GM12878 (cell line): ENCODE measurements at regions not wholly inside any gene's neighbourhood (a gene's known extent, or its start where the extent isn't known, plus 50 kb on each side); places are given as distances from the start of the nearest gene placed in this dataset.

ENCODE experiments used
- ATAC-seq: fragments of 200-7000 bp; cut with Tn5 transposase; 3 replicates; pipeline ENCODE4 v1.9.1; 2020; ENCODE audit warnings: mild to moderate bottlenecking, moderate library complexity
- BruUV-seq: library from RNA; stranded (reverse); fragments of 400-500 nt; replicated peaks from 2 replicates; lab custom pipeline; 2021; lab: Mats Ljungman, UMichigan
- CTCF ChIA-PET: fragments of 300-600 bp; sonication (Branson Sonifier 250); formaldehyde crosslinking; extraction: SDS; loops from one replicate; lab custom pipeline; 2021; ENCODE audit warnings: inconsistent platforms; lab: Yijun Ruan, JAX
- POLR2A ChIA-PET: fragments of 350-600 bp; formaldehyde crosslinking; extraction: SDS; loops from one replicate; lab custom pipeline; 2021; ENCODE audit warnings: inconsistent platforms; lab: Charles Lee
- RAD21 ChIA-PET: fragments of 300-600 bp; sonication (Branson Sonifier 250); formaldehyde crosslinking; loops from one replicate; lab custom pipeline; 2023; ENCODE audit warnings: antibody characterized with exemption; ENCODE audit not compliant: unreplicated experiment; lab: Charles Lee
- SMC1A ChIA-PET: fragments of 300-600 bp; sonication (Branson Sonifier 250); formaldehyde crosslinking; loops from one replicate; lab custom pipeline; 2023; ENCODE audit not compliant: unreplicated experiment, uncharacterized antibody; lab: Charles Lee
- DNase-seq: peaks from one replicate; pipeline ENCODE4 v3.0.0-alpha.2; 2011; ENCODE audit warnings: low read depth, low spot score
- FAIRE-seq: peaks from 3 replicates; lab custom pipeline; 2011; peaks lifted over from hg19 to GRCh38; lab: Jason Lieb, UNC
- H2AFZ ChIP-seq: 2 replicates; pipeline ENCODE4 v1.6.0; 2011; ENCODE audit warnings: low read depth, low read length, control low read depth; ENCODE audit not compliant: control insufficient read depth
- H3K27ac ChIP-seq: 2 replicates; pipeline ENCODE4 v1.5.1; 2011; ENCODE audit warnings: control low read depth; ENCODE audit not compliant: control insufficient read depth, insufficient read depth
- H3K27me3 ChIP-seq, 2 experiments: replicated peaks in 1 of 2; 2 replicates each; pipeline versions ENCODE4 v1.6.0 to v1.6.1; 2011; ENCODE audit warnings: low read length in 1 of 2; ENCODE audit not compliant: control insufficient read depth in 2 of 2, insufficient read depth in 2 of 2
- H3K36me3 ChIP-seq, 2 experiments: 2 replicates each; pipeline ENCODE4 v1.5.1; 2011; ENCODE audit warnings: low read length in 1 of 2; ENCODE audit not compliant: control insufficient read depth in 2 of 2, insufficient read depth in 2 of 2
- H3K4me1 ChIP-seq: 2 replicates; pipeline ENCODE4 v1.6.1; 2011; ENCODE audit warnings: mild to moderate bottlenecking, low read length, moderate library complexity, mixed read lengths; ENCODE audit not compliant: control insufficient read depth, insufficient read depth
- H3K4me2 ChIP-seq: 2 replicates; pipeline ENCODE4 v1.6.0; 2011; ENCODE audit warnings: control low read depth; ENCODE audit not compliant: control insufficient read depth, insufficient read depth
- H3K4me3 ChIP-seq: fragments of 200-600 bp; sonication (generic); 2 replicates; pipeline ENCODE4 v1.5.1; 2016
- H3K79me2 ChIP-seq: 2 replicates; pipeline ENCODE4 v1.6.0; 2011; ENCODE audit warnings: low read length; ENCODE audit not compliant: control insufficient read depth, insufficient read depth
- H3K9ac ChIP-seq: 2 replicates; pipeline ENCODE4 v1.8.0; 2011; ENCODE audit warnings: low read length, control low read depth, mixed read lengths; ENCODE audit not compliant: control insufficient read depth, insufficient read depth
- H3K9me3 ChIP-seq: replicated peaks from 3 replicates; pipeline ENCODE4 v1.5.1; 2011; ENCODE audit warnings: mild to moderate bottlenecking, low read length; ENCODE audit not compliant: control insufficient read depth, insufficient read depth
- H4K20me1 ChIP-seq: 2 replicates; pipeline ENCODE4 v1.6.0; 2011; ENCODE audit not compliant: control insufficient read depth, insufficient read depth
- BHLHE40 ChIP-seq, 2 experiments: fragments of 450-650 bp in 1 of 2; IDR thresholded peaks; 2 replicates each; pipeline ENCODE4 v1.6.1; 2011 to 2017; ENCODE audit warnings: low read depth in 2 of 2, borderline replicate concordance in 1 of 2, improper control_type of control experiment in 1 of 2, low read length in 1 of 2, mild to moderate bottlenecking in 1 of 2
- JUNB ChIP-seq: IDR thresholded peaks from 2 replicates; pipeline ENCODE4 v1.6.1; 2016; ENCODE audit warnings: antibody characterized with exemption, mild to moderate bottlenecking
- LARP7 ChIP-seq: fragments of 450-650 bp; IDR thresholded peaks from 2 replicates; pipeline ENCODE4 v1.6.1; 2017; ENCODE audit warnings: mild to moderate bottlenecking
- MTA2 ChIP-seq: fragments of 450-650 bp; IDR thresholded peaks from 2 replicates; pipeline ENCODE4 v1.6.1; 2016; ENCODE audit warnings: low read depth, mild to moderate bottlenecking, moderate library complexity
- MXI1 ChIP-seq: fragments of 150-350 bp; IDR thresholded peaks from 2 replicates; pipeline ENCODE4 v1.6.1; 2011; ENCODE audit warnings: low read depth, mild to moderate bottlenecking, inconsistent platforms, low read length, improper control_type of control experiment
- MYC ChIP-seq: IDR thresholded peaks from 2 replicates; pipeline ENCODE4 v1.6.1; 2011; ENCODE audit warnings: mild to moderate bottlenecking, low read length, moderate library complexity, inconsistent platforms; ENCODE audit not compliant: insufficient read depth, insufficient replicate concordance, insufficient read length, severe bottlenecking
- POLR2AphosphoS5 ChIP-seq: IDR thresholded peaks from 2 replicates; pipeline ENCODE4 v1.6.1; 2011; ENCODE audit warnings: mild to moderate bottlenecking, low read length, inconsistent platforms
- RBBP5 ChIP-seq: fragments of 200-600 bp; sonication (generic); conservative IDR thresholded peaks from 2 replicates; pipeline ENCODE4 v1.6.1; 2016
- SMARCA5 ChIP-seq: fragments of 450-650 bp; IDR thresholded peaks from 2 replicates; pipeline ENCODE4 v1.6.1; 2017; ENCODE audit warnings: mild to moderate bottlenecking
- SMC3 ChIP-seq: IDR thresholded peaks from 2 replicates; pipeline ENCODE4 v1.6.1; 2011; ENCODE audit warnings: low read length, improper control_type of control experiment, borderline replicate concordance
- SPI1 ChIP-seq: IDR thresholded peaks from 2 replicates; pipeline ENCODE4 v1.6.1; 2011; ENCODE audit warnings: low read depth, mild to moderate bottlenecking, low read length, moderate library complexity, borderline replicate concordance; ENCODE audit not compliant: insufficient read depth
- SRF ChIP-seq, 2 experiments: IDR thresholded peaks; 2 replicates each; pipeline ENCODE4 v1.6.1; 2011; ENCODE audit warnings: low read depth in 2 of 2, low read length in 2 of 2, mild to moderate bottlenecking in 1 of 2, moderate library complexity in 1 of 2
- TAF1 ChIP-seq: IDR thresholded peaks from 2 replicates; pipeline ENCODE4 v1.6.1; 2011; ENCODE audit warnings: mild to moderate bottlenecking, low read depth, low read length, borderline replicate concordance
- ZBED1 ChIP-seq: IDR thresholded peaks from 2 replicates; pipeline ENCODE4 v1.6.1; 2016; ENCODE audit warnings: borderline replicate concordance
- ZNF384 ChIP-seq: IDR thresholded peaks from 2 replicates; pipeline ENCODE4 v1.6.1; 2012; ENCODE audit warnings: low read depth, mild to moderate bottlenecking, low read length, improper control_type of control experiment, borderline replicate concordance
- WGBS: methylation state at CpG from one replicate; pipeline ENCODE4 v1.1.6; 2016; ENCODE audit warnings: low lambda C conversion rate; ENCODE audit not compliant: insufficient replicate concordance, insufficient coverage; ENCODE audit errors: missing lambda C conversion rate; 5-methylcytosine and 5-hydroxymethylcytosine counted together
- in situ Hi-C: fragments of 300-500 bp; cut with MboI; formaldehyde crosslinking; loops from 9 replicates; pipeline ENCODE4 v1.14.3; 2018; ENCODE audit warnings: mixed read lengths
- intact Hi-C: fragments of 100-400 bp; cut with micrococcal nuclease; formaldehyde crosslinking; loops from one replicate; pipeline ENCODE4 v1.14.2; 2022; ENCODE audit not compliant: unreplicated experiment
- TF ChIP-seq, protein P1 (sequence below): IDR thresholded peaks from 2 replicates; pipeline ENCODE4 v1.6.1; 2012; ENCODE audit warnings: low read depth, low read length, improper control_type of control experiment
- TF ChIP-seq, protein P2 (sequence below): IDR thresholded peaks from 2 replicates; pipeline ENCODE4 v1.6.1; 2012; ENCODE audit warnings: low read depth, low read length, improper control_type of control experiment
- TF ChIP-seq, protein P3 (sequence below): IDR thresholded peaks from 2 replicates; pipeline ENCODE4 v1.6.1; 2011; ENCODE audit warnings: low read depth, mild to moderate bottlenecking, low read length, moderate library complexity, borderline replicate concordance; ENCODE audit errors: extremely low read depth

DNA sequence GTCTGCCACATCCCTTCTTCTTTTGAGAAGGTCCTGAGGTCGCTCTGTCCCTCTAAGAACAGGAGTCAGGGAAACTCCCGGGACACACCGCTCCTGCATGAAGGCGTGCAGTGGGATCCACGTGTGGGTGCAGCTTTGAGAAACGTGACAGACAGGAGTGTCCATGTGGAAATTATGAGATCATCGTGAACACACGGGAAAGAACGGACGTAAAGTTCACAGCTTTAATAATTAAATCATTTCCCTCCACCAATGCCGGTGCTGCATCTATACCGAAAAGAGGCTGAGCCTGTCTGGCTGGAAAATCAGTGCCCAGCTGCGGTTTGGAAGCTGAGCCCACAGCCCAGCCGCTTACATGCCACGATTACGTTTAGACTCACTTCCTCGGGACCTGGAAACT, 372.4 kb upstream of the SALL3 start:
- WGBS = 63% methylated on average over 17 of the region's 17 CpGs
- H3K9ac ChIP-seq = no peak overlapping the region
- BruUV-seq = no TSS peak
- ChIA-PET SMC1A (no interaction called here), CTCF (no interaction called here), POLR2A (no interaction called here), RAD21 (no interaction called here)
- intact Hi-C loops = no loop called here
- no peak for DNase-seq
- ATAC-seq = no peak
- no peaks in the 10 kb centered on the region; the same call in 1 of the 3 replicates for H3K9me3 ChIP-seq
- FAIRE-seq = no peak
- H2AFZ ChIP-seq = no peak overlapping the region
- no peak overlapping the region for H3K4me2 ChIP-seq
- H4K20me1 ChIP-seq = no peaks in the 10 kb centered on the region
- H3K4me1 ChIP-seq = no peaks in the 10 kb centered on the region
- H3K79me2 ChIP-seq = no peaks in the 10 kb centered on the region
- no peak overlapping the region for H3K4me3 ChIP-seq
- H3K27ac ChIP-seq = no peak overlapping the region
- in situ Hi-C loops = no loop called here
- no peaks in the 10 kb centered on the region for H3K27me3 ChIP-seq
- no peak for TF ChIP-seq RBBP5
- no peaks in the 10 kb centered on the region for H3K36me3 ChIP-seq

DNA sequence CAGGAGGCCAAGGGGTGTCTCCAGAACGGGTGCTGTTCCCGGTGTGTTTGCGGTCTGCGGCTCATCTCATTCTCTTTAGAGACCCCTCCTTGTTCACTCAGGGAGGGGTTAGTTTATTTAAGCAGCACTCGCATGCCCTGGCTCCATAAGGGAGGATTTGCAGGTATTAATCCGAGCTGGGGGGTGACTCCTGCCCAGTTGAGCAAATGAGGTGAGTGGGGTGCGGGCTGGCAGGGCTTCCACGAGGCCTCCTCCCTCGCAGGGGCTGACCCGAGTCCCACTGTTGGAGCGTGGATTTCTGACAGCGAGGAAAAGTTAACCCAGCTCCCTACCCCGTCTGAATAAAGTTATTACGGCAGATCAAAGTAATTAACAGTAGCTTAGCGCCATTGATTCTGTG, 371.8 kb upstream of the SALL3 start:
- in situ Hi-C loops = no loop called here
- no TSS peak for BruUV-seq
- TF ChIP-seq JUNB (no peak), SPI1 (no peak), TAF1 (no peak), SRF (IDR thresholded peaks at IDR 0.05; ENCODE audit: low read depth in 2 of 2, low read length in 2 of 2) (no peak), ZBED1 (no peak), MTA2 (no peak), ZNF384 (no peak), SMARCA5 (no peak), SMC3 (no peak), LARP7 (no peak), BHLHE40 (IDR thresholded peaks at IDR 0.05; ENCODE audit: borderline replicate concordance in 1 of 2, low read depth in 2 of 2, low read length in 1 of 2) (no peak), MYC (no peak), POLR2AphosphoS5 (no peak), MXI1 (no peak)
- TF ChIP-seq, protein P1, sequence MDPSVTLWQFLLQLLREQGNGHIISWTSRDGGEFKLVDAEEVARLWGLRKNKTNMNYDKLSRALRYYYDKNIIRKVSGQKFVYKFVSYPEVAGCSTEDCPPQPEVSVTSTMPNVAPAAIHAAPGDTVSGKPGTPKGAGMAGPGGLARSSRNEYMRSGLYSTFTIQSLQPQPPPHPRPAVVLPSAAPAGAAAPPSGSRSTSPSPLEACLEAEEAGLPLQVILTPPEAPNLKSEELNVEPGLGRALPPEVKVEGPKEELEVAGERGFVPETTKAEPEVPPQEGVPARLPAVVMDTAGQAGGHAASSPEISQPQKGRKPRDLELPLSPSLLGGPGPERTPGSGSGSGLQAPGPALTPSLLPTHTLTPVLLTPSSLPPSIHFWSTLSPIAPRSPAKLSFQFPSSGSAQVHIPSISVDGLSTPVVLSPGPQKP = no peak
- TF ChIP-seq, protein P2, sequence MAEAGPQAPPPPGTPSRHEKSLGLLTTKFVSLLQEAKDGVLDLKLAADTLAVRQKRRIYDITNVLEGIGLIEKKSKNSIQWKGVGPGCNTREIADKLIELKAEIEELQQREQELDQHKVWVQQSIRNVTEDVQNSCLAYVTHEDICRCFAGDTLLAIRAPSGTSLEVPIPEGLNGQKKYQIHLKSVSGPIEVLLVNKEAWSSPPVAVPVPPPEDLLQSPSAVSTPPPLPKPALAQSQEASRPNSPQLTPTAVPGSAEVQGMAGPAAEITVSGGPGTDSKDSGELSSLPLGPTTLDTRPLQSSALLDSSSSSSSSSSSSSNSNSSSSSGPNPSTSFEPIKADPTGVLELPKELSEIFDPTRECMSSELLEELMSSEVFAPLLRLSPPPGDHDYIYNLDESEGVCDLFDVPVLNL = no peak
- TF ChIP-seq, protein P3, sequence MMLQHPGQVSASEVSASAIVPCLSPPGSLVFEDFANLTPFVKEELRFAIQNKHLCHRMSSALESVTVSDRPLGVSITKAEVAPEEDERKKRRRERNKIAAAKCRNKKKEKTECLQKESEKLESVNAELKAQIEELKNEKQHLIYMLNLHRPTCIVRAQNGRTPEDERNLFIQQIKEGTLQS = no peak

More for the DNA sequence above, 371.8 kb upstream of the SALL3 start:
- 56% methylated on average over 15 of the region's 15 CpGs for WGBS
- no peak for ATAC-seq
- ChIA-PET RAD21 (no interaction called here), POLR2A (no interaction called here), CTCF (no interaction called here), SMC1A (no interaction called here)
- Histone ChIP-seq H3K36me3 (no peaks in the 10 kb centered on the region), H3K79me2 (no peaks in the 10 kb centered on the region), H3K27ac (no peak overlapping the region), H3K4me3 (no peak overlapping the region), H3K4me1 (no peaks in the 10 kb centered on the region), H4K20me1 (no peaks in the 10 kb centered on the region), H3K9me3 (no peaks in the 10 kb centered on the region; the same call in 1 of the 3 replicates), H3K27me3 (no peaks in the 10 kb centered on the region), H2AFZ (no peak overlapping the region), H3K9ac (no peak overlapping the region), H3K4me2 (no peak overlapping the region)
- no peak for FAIRE-seq
- intact Hi-C loops = no loop called here
- DNase-seq = no peak
